ENCODE measurements at regions not wholly inside any gene's neighbourhood (a gene's known extent, or its start where the extent isn't known, plus 50 kb on each side); places are given as distances from the start of the nearest gene placed in this dataset.
"Not testable (repeated sequence)": the region's sequence is repeated elsewhere in the genome, so short reads cannot be mapped to it uniquely, and the experiment has no call there.

- no peak for DNase-seq
These were observed 612.7 kb downstream of the SLITRK6 start for GRCh38 chr13:85186356-85187045.

GRCh38 chr13:85174291-85174690, 624.9 kb downstream of the SLITRK6 start:
- DNase-seq: no peak

- no peak for DNase-seq
These were observed 628.8 kb downstream of the SLITRK6 start for GRCh38 chr13:85170372-85170771.

DNA sequence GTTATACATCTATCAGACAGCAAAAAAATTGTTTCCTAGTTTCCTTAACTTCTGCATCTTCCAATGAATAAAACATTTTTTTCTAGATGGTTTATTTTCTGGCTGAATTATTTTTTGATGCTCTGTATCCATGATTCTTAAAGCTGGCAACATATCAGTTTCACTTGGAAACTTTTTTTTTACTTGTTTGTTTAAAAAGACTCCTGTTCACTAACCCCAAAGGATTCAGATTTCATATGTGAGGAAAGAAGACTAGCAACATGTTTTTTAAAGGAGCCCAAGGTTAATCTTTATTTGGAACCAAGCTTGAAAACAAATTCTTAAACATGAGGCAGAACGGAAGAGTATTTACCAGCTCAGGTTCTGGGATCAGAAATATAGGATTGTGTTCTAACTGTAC, 632.3 kb downstream of the SLITRK6 start:
- no peak for DNase-seq

GRCh38 chr13:85163063-85163462, 636.2 kb downstream of the SLITRK6 start:
- DNase-seq: no peak

DNA sequence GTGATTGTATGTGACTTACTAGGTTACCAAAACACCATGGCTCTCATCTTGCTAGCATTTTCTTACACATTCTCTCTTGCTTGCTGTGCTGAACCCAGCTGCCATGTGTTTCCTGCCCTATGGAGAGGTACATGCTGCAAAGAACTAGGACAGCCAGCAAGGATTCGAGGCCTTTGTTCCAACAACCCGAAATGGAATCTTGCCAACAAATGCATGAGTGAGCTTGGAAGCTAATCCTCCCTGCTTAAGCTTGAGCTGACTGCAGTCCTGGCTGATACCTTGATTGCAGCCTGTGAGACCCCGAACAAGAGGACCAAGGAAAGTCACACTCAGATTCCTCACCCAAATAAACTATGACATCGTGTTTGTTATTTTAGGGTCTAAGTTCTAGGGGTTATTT, 651.2 kb downstream of the SLITRK6 start:
- no peak for DNase-seq

DNA sequence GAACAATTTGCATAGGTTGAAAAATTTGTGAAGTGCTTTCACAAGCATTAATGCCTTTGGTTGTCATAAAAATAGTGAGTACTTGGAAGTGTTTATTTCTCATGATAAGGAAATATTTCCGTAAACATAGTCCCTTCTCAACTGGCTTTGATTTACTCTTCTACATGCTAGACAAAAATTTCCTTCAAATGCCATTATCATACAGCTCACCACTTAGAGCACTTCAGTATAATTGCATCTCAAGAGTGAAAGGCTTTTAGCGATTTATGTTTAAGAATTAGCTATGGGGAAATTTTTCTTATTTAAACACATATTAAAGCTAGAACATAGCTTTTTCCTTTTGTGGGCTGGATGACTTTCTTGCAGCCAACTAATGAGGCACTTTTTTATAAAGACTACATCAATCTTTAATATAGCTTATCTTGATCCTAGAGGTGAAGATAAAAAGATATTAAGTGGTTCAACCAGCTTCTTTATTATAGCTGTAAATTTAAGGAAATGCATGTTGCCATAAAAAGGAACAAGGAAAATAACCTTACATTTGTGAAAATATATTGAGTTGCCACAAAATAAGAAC, 656.8 kb downstream of the SLITRK6 start:
- no peak for DNase-seq

DNA sequence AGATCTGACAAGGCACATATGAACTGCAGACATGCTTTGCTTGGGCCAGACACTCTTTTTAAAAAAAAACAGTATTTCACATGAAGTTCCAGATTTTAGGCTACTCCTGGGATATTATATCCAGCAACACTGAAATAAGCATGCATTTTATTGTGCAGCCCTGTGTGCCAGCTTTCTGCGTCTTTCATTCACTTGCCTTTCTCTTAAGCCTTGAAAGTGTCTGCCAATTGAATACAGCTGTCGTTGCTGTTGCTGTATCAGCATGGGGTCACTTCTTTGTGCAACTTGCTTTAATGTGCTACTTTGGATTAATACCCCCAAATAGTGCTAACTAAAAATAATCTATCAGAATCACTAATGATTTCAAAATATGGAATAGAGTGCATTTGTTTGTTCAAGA, 657.8 kb downstream of the SLITRK6 start:
- no peak for DNase-seq

DNA sequence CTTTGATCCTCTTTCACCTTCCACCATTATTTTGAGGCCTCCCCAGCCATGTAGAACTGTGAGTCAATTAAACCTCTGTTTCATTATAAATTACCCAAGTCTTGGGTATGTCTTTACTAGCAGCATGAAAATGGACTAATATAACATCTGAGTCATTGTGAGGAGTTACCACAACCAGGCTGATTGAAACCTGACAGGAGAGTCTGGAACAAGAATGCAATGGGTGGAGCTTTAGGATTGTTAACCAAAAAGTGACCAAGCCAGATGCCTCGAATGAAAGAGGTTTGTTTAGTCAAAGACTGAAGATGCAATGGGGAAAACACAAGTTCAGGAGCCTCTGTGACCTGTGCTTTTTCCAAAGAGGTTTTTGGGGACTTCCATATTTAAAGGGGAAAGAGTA, 659.0 kb downstream of the SLITRK6 start:
- DNase-seq: no peak

DNA sequence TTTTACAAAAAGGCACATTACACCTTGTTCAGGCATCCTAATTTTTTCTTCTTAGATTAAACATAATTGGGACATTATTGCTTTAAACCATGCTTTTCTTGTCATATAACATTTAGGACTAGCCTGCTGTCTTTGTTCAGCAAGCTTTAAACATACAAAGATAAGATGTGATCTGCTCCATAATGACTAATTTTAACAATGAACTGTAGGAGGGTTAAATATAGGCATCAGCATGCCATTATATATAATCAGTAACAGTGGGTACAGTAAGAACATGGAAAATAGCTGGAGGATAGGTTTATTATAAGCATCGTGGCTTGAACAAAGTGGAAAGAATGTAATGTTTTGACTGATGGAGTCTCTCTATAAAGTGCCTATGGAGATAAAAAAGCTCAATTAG, 661.7 kb downstream of the SLITRK6 start:
- DNase-seq: no peak

DNA sequence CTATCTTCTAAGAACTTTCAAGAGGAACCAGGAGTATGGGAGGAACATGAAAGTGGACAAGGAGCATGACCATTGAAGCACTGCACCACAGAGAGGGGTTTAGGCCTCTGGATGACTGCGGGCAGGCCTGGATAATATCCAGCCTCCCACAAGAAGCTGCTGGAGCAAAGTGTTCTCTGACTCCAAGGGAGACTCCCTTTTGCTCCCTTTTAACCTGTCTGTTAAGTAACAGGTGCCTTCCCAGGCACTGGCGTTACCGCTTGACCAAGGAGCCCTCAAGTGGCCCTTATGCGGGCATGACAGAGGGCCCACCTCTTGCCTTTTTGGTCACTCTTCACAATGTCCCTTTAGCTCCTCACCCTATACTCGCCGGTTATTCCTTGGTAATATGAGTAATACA, 666.2 kb downstream of the SLITRK6 start:
- DNase-seq: no peak

DNA sequence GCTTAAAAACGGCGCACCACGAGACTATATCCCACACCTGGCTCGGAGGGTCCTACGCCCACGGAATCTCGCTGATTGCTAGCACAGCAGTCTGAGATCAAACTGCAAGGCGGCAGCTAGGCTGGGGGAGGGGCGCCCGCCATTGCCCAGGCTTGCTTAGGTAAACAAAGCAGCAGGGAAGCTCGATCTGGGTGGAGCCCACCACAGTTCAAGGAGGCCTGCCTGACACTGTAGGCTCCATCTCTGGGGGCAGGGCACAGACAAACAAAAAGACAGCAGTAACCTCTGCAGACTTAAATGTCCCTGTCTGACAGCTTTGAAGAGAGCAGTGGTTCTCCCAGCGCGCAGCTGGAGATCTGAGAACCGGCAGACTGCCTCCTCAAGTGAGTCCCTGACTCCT, 675.7 kb downstream of the SLITRK6 start:
- DNase-seq: not testable (repeated sequence)

DNA sequence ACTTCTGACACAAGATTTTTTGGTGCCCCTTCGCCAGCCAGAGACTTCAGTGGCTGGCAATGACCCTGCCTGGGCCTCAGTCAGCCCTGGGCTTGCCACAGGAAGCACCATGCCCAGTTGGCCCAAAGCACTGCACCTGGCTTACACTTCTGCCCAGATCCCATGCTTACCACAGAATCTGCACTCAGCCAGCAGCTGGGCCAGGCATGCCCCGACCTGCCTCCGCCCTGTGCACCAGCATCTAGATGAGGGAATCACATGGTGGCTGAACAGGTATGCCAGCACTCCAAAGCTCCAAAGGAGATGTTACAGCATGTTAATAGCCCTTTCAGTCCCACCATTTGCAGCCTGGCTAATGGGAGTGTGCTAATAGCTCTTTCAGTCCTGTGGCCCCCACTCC, 690.9 kb downstream of the SLITRK6 start:
- no peak for DNase-seq

DNA sequence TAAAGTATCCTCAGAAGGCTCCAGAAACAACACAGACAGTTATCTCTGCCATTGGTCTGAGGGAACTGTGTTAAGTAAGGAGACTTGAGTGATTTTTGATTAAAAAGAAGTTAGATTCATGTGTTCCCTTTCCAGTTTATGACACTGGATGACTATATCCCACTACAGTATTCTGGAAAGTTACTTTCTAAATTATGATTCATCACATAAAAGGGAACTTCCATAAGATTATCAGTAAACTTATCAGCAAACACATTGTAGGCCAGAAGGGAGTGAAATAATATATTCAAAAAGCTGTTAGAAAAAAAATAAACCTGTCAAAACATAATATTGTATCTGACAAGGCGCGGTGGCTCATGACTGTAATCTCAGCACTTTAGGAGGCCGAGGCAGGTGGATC, 700.0 kb downstream of the SLITRK6 start:
- no peak for DNase-seq

DNA sequence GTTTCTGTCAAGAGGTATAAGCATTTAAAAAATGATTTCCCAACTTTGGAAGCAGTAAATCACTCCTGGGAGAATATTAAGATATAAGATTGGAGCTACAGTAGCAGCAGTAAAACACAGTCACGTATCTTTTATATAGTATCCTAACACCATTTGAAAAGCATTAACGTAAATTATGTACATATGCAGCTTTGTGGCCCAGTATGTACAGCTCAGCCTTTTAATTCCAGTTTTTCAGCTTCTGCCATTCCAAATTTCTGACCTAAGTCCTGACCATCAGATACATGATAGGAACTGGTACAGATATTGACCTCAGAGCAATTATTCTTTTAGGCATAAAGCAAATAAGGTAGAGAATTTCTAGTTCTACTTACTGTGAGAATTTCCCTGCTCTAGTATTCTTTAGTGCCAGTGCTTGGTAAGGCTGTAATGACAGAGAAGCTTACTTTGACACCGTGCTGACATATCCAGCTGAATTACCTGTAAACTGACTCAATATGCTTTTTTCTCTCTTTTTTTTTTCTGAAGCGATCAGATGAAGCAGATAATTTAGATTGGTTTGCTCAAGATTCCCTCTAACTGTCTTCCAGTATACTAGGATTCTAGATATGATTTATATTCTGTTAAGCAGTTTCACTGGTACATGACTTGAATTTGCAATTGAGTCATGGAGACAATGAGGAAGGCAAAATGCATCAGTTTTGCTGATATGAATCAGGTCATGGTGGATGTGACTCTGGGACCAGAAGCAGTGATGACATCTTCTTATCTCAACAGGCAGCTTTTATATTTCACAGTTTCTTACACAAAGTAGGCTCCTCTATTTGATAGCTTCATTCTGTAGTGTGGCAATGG, 703.6 kb downstream of the SLITRK6 start:
- no peak for DNase-seq

- no peak for DNase-seq
These were observed 705.4 kb downstream of the SLITRK6 start for GRCh38 chr13:85093808-85094207.

- no peak for DNase-seq
These were observed 707.5 kb downstream of the SLITRK6 start for GRCh38 chr13:85091631-85092234.

DNA sequence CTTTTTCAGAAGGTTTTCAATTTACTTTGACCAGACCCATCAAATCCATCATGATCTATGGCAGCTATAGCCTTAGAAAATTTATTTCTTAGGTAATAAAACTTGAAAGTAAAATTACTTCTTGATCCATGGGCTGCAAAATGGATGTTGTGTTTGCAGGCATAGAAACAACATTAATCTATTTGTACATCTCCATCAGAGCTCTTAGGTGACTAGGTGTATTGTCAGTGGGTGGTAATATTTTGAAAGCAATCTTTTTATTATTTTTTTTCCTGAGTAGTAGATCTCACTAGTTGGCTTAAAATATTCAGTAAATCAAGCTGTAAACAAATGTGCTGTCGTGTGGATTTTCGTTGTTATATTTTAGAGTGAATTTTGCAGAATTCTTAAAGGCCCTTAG, 710.0 kb downstream of the SLITRK6 start:
- no peak for DNase-seq

DNA sequence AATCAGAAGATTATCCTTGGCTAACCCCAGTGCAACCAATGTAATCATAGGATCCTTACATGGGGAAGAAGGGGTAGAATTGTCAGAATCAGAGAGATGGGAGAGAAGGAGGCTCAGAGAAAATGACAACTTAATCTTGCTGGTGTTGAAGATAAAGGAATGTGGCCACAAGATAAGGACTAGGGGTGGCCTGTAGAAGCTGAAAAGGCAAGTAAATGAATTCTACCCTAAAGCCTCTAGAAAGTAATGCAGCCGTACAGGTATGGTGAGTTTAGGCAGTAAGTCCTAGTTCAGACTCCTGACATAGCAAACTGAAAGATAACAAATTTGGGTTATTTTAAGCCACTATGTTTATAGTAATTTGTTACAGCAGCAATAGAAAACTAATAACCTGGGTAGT, 718.5 kb downstream of the SLITRK6 start:
- no peak for DNase-seq

DNA sequence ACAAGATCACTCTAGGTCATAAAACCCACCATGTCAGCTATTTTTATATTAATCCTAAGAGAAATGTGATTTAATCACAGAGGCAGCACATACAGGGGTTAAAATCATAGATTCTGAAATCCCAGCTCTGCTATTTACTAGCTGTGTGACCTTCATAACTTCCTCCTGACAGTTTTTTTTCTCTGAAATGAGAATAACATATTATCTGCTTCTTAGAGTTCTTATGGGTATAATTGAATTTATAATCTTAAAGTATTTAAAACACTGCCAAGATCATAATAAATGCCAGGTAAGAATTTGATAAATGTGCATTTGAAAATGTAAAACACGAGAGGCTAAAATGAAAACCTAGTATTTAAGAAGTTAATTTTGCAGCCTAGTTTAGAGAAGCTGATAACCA, 722.9 kb downstream of the SLITRK6 start:
- DNase-seq: no peak

GRCh38 chr13:85074543-85075313, 724.5 kb downstream of the SLITRK6 start:
- DNase-seq: no peak

- DNase-seq: no peak
These were observed 731.0 kb downstream of the SLITRK6 start for GRCh38 chr13:85068231-85068630.

- no peak for DNase-seq
These were observed 759.0 kb downstream of the SLITRK6 start for GRCh38 chr13:85040215-85040614.
